Lung microvascular endothelial cell (primary cell): ENCODE measurements at regions not wholly inside any gene's neighbourhood (a gene's known extent, or its start where the extent isn't known, plus 50 kb on each side); places are given as distances from the start of the nearest gene placed in this dataset.

ENCODE experiments used
- DNase-seq, 2 donors: peaks; one replicate each; pipeline versions ENCODE4 v3.0.0 to v3.0.0-alpha.2; 2010; ENCODE audit warnings: low read depth in 2 of 2

DNA sequence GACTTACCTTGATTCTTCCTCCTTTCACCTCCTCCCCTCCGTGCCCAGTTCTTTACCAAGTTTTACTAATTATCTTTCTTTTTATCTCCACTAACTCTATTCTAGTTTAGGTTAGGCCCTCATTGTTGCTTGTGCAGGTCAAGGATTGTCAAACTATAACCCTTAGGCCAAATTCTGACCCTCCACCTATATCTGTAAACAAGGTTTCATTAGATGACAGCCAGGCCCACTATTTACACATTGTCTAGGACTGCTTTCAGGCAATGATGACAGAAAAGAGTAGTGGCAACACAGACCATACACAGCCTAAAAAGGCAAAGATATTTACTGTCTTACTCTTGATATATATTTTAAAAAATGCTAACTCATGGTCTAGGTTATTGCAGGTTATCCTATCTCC lies 212.0 kb downstream of the RAD51AP2 start:
- no peak for DNase-seq

DNA sequence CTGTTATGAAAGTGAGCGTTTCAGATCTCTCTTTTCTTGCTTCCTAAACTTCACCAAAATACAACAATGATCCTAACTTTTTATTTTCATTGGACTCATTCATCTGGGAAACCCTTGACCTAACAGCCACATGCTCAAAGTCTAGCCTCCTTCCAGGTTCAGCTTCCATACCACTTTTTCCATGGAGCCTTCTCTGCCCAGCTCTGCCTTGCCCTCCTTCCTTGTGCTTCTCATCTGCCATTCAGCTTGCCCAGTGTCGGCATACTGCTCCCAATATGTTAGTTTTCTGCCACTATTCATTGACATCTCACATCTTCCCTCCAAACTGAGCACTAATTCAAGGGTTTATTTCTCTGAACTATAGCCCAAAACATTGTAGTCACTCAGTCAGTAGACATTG lies 214.7 kb downstream of the RAD51AP2 start:
- DNase-seq = no peak

DNA sequence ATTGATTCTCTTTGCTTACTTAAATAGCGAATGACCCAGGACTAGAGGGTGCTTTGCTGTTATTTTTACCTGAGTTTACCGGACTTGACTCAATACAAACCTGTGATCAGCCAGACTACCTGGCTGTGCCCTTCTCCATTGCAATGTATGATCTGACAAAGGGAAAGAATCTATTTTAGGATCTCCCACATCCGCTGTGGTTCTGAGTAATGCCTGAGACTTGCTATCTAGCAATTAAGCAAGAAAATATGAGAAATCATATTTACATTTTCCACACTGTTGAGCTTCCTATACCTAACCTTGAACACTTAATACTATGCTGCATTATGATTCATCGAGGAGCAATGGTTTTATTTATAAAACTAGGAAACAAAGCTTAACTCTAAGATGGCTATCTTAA lies 215.2 kb downstream of the RAD51AP2 start:
- DNase-seq = no peak

DNA sequence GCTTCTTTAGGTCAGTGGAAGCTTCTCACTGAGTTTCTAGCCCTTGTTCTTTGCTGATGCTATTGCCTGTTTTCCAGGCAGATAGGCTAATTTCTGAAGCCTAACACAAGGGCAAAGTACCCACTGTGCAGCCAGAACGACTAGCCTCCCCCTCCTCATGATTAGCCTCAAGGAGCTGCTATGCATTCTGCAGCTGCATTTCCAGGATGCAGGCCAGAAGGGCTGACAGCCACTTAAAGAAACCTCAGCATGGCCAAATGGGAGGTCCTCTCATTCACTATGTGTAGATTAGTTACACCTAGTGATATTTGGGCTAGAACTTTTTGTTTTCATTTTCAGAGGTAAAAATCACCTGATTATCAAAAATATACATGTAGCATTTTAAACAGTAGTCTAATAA lies 216.0 kb downstream of the RAD51AP2 start:
- DNase-seq = no peak

DNA sequence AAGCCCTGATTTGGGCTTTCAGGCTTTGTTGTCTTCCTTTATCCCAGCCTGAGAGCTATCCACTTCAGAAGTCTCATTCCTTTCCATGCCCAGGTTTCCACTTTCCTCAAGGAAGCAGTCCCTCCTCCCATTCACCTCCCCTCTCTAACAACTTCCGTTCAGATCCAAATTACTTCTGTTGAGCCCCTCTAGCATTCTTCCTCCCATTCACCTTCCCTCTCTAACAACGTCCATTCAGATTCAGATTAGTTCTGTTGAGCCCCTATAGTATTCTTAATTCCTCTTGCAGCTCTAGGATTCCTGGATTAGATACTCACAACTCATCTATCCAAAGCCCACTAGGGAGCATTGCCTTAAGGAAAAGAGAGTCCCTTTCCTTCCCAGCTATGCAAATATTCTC lies 216.8 kb downstream of the RAD51AP2 start:
- no peak for DNase-seq

DNA sequence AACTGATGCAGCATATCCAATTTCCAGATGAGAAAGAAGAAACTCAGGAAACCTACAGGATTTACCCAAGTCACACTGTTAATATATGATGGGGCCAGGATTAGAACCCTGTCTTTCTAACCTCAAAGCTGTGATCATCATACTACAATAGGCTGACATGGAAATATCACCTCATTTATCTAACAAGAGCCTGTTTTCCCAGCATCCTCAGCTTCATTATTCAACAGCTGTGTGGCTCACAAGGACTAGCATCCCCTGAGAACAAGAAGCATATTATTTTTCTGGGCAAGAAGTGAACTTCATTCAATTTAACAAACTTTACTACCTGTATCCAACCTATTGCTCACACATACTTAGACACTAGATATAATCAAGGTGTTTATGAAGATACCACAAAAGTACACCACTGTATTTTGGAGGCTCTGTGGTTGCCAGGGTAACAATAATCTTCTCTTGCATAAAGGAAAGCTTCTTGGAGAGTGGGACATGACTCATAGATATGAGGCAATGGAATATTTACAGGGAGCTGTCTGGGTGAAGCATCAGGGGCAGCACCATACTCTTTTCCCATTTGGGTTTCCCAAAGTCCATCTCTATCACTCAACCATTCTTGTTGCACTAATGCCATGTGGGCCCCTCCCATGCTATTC lies 218.2 kb downstream of the RAD51AP2 start:
- no peak for DNase-seq

DNA sequence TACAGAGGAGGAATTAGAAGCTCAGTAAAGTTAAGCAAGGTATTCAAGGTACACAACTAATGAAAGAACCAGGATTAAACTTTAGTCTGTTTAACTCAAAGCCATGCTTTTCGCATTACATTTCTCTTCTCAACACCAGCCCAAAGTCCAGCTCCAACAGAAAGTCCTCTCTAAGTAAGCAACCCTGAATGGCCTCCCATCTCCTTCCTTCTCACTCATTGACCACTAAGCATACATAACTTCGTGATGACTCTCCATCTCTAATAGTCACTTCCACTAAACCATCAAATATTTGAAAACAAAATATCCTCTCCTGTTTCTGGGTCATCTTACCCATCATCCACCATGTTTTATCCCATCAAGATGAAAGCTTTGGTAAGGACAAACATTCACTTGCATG lies 219.8 kb downstream of the RAD51AP2 start:
- no peak for DNase-seq

DNA sequence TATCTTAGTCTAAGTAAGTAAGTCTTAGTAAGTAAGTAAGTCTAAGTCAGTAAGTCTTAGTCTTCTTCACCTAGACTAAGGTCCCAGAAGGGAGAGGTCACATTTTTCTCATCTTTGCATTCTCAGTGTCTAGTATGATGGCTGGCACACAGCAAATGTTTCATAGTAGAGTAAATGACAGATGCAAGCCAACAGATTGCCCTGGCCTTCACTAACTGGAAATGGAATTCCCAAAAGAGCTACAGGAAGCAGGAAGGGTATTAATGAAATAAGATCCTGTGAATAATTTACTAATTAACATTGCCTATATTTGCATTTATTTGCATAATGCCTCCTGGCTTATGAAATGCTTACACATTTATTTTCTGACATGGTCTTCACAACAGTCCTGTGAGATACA lies 221.6 kb downstream of the RAD51AP2 start:
- DNase-seq = no peak

DNA sequence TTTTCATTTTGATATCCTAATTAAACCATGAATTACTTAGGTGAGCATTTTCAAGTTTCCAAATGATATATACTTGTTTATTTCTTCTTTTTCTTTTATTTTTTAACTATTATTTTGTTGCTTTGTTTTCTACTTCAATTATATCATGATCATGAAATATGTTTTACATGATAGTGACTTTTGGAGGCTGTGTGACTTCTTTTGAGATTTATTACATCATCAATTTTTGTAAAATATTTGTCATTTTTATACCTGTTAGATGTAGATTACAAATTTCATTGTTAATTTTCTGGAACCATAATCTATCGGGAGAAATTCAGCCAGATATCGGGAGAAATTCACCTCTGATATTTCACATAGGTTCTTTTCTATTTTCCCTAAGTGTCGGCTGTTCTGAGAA lies 228.6 kb downstream of the RAD51AP2 start:
- DNase-seq = no peak

DNA sequence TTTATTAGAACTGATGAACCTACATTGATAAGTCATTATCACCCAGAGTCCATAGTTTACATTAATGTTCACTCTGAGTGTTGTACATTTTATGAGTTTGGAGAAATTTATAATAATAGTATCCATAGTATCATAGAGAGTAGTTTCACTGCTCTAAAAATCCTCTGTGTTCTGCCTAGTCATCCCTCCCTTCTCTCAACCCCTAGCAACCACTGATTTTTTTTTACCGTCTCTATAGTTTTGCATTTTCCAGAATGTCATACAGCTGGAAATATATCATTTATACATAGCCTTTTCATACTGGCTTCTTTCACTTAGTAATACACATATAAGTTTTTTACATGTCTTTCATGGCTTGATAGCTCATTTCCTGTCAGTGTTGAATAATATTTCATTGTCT lies 231.1 kb downstream of the RAD51AP2 start:
- DNase-seq = no peak

DNA sequence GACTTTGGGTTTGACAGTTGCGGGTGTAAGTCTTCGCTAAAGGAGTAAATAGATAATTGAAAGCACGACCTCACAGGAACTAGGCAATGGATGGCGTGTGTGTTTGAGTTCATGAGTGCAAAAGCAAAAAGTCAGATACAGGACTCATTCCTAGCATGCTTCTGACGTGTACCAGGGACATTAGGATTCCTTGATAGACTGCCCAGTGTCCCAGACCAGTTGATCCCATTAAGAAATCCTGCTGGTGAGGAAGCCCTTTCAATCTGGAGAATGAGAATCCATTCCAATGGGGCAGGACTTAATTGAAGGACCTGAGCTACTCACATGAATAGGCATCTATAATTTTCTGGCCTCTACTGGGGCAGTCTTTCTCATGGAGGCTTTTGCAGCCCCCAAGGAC lies 235.4 kb downstream of the RAD51AP2 start:
- no peak for DNase-seq

DNA sequence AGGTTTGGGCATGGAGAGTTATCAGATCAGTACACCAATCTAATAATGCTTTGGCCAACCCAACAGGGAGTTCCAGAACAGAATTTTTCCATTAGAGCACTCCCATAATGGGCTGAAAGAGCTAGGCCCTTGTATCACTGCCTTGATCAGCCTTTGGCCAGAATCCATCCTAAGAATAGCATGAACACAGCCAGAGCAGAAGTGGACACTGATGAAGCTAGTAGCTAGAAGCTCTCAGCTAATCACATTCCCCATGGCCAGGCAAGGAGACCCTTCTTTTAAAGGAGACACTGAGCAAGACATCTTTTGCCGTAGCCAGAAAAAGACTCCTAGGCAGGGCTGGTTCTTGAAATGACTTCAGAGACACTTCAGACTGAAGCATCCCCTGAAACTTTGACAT lies 236.0 kb downstream of the RAD51AP2 start:
- DNase-seq = no peak

DNA sequence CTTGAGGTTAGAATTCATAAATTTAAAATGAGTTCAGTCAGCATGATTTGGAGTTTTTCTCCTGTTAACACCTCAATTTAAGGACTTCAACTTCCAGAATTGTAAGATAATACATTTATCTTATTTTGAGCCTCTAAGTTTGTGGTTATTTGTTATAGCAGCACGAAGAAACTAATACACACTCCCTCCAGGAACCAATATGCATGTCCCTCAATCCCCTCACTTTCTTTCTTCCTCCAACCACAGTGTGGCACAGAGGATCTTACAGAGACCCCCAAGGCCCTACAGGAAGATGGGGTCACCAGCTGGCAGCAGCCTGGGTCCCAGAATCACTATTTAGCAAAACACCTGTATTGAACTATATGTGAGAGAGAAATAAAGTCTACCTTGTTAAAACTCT lies 242.0 kb downstream of the RAD51AP2 start:
- DNase-seq = no peak

DNA sequence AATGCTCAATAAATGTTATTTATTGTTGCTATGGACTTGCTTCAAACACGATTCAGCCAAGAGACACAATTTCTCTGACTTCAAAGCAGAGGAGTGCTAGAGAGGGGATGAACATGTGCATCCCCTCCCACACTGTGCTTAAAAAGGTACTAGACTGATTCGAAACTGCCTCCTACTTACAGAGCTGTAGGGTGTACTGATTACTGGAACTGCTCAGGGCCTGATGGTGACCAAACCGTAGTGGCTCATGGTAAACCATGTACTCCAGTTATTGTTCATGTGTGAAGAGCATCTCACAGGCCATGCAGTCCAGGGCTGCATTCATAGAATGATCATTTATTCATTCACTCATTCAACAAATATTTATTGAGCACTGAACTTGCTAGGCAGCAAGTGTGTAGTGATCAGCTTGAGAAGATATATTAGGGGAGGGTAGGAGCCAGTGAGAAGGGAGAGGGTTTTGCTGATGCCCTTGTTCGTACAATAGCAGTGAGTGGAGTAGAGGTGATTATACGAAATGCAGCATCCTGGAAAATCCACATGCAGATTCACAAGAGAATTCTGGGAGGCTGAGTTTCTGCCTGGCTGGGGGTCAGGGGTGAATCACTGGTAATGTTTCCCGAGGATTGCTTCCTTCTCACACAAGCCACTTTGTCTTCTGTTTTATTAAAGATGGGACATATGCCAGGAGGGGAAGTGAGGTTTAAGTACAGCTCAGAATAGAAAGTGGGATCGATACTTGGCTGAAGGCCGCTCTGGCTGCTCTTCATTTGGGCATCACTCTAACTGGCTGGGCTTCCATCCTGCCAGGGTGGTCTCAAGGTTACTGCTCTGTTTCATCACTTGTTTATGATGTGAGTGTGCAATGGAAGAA lies 245.4 kb downstream of the RAD51AP2 start:
- no peak for DNase-seq

DNA sequence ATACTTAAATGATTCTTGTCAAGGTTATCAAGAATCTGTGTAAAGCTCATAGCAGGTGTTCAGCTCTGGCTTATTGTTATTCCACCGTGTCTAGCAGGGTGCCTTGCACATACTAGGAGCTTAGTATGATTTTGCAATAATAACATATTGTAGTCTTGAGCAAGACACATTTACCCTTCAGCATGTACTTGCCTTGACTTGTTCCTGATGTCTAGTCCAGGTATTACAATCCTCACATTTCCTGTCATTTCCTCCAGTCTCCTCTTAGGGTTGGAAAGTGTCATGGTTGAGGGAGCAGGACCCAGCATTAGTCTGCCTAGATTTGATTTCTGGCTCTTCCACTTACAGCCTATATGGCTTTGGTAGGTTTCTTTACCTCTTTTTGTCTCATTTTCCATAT lies 246.1 kb downstream of the RAD51AP2 start:
- no peak for DNase-seq

DNA sequence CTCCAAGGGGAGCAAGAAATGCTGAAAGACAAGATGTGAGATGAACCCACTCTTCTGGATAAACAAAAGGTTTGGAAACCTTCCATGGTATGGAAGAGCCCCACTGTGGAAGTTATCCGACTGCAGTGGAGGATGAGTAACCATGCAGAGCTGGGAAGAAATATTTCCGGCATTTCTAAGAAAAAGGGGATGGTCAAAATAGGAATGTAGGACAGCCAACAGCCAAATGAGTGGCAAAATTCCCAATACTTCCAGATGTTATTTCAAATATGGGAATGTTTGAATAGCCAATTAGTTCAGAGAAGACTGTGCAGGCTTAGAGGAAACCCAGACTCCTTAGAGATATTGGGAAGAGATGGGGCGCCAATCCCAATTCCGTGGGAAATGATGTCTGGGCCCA lies 246.8 kb downstream of the RAD51AP2 start:
- no peak for DNase-seq

DNA sequence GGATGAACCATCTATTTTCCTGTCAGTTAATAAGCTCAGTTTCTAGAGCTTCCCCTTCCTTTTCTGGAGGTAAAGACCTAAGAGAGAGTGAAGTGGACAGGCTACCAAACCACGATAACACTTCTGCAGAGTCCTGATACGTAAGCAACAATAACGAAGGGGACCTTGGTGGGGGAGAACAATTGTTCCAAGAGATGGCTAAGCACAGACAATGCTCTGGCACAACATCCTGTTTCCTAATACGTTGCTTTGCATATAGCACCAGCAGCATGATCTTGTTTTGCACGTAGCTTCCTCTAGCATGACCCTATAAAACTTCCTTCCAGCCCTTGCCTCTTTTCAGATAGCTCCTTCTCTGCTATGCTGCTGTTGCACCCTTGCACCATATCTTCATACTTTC lies 247.3 kb downstream of the RAD51AP2 start:
- no peak for DNase-seq

DNA sequence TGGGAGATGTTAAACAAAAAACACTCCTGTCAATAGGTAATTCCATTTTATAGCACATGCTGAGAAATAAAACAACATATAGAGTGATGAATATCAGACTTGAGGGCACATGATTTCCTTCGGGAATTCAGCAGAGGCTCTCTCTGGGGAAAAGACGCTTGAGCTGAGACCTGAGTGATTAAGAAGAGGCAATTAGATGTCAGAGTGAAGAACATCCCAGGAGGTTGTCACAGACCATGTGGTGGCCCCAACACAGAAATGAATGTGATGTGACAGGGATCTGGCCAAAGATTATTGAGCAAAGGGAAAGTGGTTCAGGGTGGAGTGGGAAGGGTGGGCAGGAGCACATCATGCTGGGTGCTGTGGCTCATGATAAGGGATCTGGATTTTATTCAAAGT lies 254.7 kb downstream of the RAD51AP2 start:
- DNase-seq = no peak

DNA sequence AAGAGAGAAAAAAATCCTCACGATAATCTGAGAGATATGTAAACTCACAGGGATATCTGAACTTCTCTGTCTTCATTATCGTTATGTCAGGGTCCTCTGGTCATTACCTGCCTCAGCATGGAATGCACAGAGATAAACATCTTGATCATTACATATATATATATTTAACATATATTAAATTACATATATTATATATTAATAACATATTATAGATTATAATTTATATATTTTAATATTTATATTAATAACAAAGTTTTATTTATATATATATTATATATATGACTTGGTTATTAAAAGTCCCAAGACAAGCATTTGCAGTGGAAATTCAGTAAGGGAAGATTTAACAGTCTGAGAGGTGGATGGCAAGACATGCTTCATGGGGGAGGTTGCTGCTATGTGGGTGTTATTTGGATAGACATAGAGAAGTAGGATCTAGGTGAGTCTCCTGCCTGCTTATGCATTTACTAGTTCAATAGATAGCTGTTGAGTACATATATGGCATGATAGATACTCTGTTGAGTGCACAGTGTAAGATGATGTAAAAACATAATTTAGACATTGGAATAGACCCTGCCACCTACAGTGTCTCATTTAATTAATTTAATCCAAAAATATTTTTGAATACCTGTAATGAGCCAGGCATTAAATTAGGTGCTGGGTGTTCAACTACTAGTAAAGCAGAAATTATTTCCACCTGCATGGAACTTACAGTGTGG lies 255.2 kb downstream of the RAD51AP2 start:
- no peak for DNase-seq

DNA sequence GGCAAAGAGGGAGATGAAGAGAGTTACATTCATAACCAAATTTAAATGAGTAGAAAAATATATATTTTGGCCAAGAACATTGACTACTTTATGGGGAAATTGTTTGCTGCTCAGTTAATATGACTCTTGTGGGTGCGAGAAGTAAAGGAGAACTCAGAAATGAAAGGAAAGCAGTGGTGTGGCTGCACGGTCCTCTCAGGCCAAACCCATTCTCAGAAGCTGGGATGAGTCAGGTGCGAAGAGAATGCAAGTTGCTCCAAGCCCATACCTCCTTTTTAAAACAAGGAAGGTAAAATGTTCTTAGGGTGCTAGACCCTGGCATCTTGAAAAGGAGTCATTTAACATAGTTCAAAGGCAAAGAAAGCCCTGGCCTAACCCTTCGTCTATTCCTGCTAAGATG lies 258.6 kb downstream of the RAD51AP2 start:
- no peak for DNase-seq

DNA sequence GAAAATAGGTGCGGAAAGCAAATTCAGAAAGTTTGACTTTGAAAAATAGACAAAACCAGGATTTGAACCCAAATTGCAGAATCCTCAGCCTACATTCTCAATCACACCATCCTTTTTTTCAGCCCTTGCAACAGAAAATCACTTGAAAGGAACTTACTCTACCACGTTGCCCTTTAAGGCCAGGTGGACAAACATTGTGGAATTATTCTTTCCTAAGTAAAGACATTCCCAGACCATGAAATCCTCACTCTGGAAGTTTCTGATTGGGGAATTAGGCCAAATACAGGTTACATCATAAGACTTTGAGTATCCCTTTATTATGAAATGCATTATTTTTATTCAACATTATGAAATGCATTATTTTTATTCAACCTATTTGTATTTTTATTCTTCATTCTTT lies 259.4 kb downstream of the RAD51AP2 start:
- no peak for DNase-seq

DNA sequence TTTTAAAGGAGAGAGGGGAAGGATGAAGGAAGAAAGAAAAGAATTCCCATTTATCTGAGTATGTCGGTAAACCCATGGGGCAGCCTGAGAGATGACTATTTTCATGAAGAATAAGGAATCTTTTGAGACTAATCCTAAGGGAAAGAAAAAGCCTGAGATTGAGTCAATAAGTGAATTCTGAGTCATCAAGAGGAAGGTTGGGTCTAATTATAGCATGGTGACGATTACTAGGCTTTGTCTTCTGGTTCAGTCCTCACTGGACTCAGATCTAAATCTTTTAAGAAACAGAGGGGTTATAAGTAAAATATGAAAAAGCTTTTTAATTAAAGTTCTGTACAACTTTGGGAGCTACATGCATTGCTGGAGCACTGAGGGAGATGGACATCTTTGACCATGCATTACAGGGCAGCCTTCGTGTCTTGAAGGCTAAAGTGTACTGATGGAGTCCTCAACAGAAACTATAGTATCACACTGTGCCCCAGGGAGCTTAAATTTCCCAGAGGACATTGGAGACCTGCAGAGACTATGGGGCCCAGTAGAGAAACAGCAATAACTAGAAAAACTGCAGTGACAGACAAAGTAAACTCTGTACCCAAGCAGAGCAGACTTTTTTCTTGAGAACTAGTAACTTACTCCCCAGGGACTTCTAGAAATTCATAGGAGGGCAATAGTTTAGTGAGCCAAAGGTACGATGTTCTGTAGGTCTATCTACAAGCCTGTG lies 260.9 kb downstream of the RAD51AP2 start:
- no peak for DNase-seq
